ENCODE measurements at regions not wholly inside any gene's neighbourhood (a gene's known extent, or its start where the extent isn't known, plus 50 kb on each side); places are given as distances from the start of the nearest gene placed in this dataset.

DNA sequence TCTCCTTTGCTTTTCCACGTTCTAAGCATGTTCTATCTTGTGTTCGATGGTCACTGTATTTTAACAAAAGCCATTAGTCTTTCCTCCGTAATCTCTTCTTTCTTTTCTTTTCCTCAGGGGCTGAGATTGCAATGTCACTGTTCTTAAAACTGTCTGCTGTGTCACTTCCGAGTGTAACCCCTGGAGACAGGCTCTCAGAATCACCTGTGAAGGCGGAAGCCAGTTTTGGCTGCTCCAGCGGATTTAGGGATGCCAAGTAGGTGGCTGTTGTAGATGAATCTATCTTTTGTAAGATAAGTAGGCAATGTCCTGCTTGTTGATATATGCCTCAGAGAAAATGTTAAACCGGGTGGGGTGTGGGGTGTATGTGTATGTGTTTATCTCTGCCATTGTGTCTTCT is 94.7 kb upstream of the L3MBTL4 start:
- H3K36me3 ChIP-seq (ENCODE audit: control insufficient read depth in 2 of 2, extremely low read depth in 1 of 2, insufficient read depth in 2 of 2, low read length in 2 of 2): no peaks in the 10 kb centered on the region
- H3K4me2 ChIP-seq (ENCODE audit: control insufficient read depth, extremely low read depth, insufficient read depth, low read depth, low read length): no peak overlapping the region
- H3K9ac ChIP-seq (ENCODE audit: control insufficient read depth, extremely low read depth, insufficient read depth, low read length): no peak overlapping the region
- H4K20me1 ChIP-seq (ENCODE audit: control insufficient read depth, extremely low read depth, insufficient read depth, low read length): no peaks in the 10 kb centered on the region
- no peaks in the 10 kb centered on the region for H3K9me1 ChIP-seq (ENCODE audit: control insufficient read depth, extremely low read depth, insufficient read depth, low read length)
- H2AFZ ChIP-seq (ENCODE audit: control insufficient read depth, low read length): no peak overlapping the region
- no peaks in the 10 kb centered on the region for H3K9me3 ChIP-seq (ENCODE audit: control insufficient read depth, low read depth, low read length)
- dilution Hi-C loops (cut with MboI; ENCODE audit: extremely low pct_ligation_motif_present, low sequenced_read_pairs): no loop called here
- DNase-seq (ENCODE audit: low read depth, low spot score): no peak
- H3K79me2 ChIP-seq (ENCODE audit: control insufficient read depth, insufficient read depth, low read length): no peaks in the 10 kb centered on the region
- no peak overlapping the region for H3K4me3 ChIP-seq (ENCODE audit: control insufficient read depth in 2 of 3, extremely low read depth in 1 of 3, insufficient read depth in 2 of 3, low read depth in 1 of 3, low read length in 3 of 3)
- TF ChIP-seq, protein P1, sequence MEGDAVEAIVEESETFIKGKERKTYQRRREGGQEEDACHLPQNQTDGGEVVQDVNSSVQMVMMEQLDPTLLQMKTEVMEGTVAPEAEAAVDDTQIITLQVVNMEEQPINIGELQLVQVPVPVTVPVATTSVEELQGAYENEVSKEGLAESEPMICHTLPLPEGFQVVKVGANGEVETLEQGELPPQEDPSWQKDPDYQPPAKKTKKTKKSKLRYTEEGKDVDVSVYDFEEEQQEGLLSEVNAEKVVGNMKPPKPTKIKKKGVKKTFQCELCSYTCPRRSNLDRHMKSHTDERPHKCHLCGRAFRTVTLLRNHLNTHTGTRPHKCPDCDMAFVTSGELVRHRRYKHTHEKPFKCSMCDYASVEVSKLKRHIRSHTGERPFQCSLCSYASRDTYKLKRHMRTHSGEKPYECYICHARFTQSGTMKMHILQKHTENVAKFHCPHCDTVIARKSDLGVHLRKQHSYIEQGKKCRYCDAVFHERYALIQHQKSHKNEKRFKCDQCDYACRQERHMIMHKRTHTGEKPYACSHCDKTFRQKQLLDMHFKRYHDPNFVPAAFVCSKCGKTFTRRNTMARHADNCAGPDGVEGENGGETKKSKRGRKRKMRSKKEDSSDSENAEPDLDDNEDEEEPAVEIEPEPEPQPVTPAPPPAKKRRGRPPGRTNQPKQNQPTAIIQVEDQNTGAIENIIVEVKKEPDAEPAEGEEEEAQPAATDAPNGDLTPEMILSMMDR (optimal IDR thresholded peaks at IDR 0.05 in 1 of 3, IDR thresholded peaks at IDR 0.05 in 1 of 3, conservative IDR thresholded peaks at IDR 0.05 in 1 of 3; ENCODE audit: extremely low read depth in 1 of 3, insufficient read depth in 2 of 3, low read length in 3 of 3): no peak
- TF ChIP-seq EZH2 (IDR thresholded peaks at IDR 0.05; ENCODE audit: low read length): no peak
- FAIRE-seq: no peak
- no peaks in the 10 kb centered on the region for H3K27me3 ChIP-seq (ENCODE audit: control insufficient read depth, extremely low read depth, insufficient read depth, low read length)
- H3K27ac ChIP-seq (ENCODE audit: control insufficient read depth, insufficient read depth, low read length): no peak overlapping the region
- no peaks in the 10 kb centered on the region for H3K4me1 ChIP-seq (ENCODE audit: control insufficient read depth, extremely low read depth, insufficient read depth, low read length)

DNA sequence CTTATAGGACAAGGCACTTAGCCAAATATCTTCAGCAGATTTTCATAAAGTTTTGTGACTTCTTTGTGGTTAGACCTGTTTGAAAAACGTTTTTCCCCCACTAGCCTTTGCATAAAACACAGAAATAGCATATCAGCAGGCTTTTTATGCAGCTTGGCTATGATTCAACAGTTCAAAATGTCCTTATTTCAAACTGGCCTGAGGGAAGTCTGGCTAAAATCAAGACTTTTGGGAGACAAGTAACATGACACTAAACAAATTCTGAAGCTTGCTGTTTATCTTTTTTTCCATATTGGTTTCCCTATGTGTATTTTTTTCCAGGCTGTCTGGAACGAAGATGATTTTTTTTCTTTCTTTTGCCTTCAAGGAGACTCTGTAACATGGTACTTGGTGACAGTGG is 95.1 kb upstream of the L3MBTL4 start:
- H3K27ac ChIP-seq (ENCODE audit: control insufficient read depth, insufficient read depth, low read length): no peak overlapping the region
- no peaks in the 10 kb centered on the region for H3K36me3 ChIP-seq (ENCODE audit: control insufficient read depth in 2 of 2, extremely low read depth in 1 of 2, insufficient read depth in 2 of 2, low read length in 2 of 2)
- DNase-seq (ENCODE audit: low read depth, low spot score): no peak
- dilution Hi-C loops (cut with MboI; ENCODE audit: extremely low pct_ligation_motif_present, low sequenced_read_pairs): no loop called here
- no peaks in the 10 kb centered on the region for H3K9me1 ChIP-seq (ENCODE audit: control insufficient read depth, extremely low read depth, insufficient read depth, low read length)
- no peaks in the 10 kb centered on the region for H3K79me2 ChIP-seq (ENCODE audit: control insufficient read depth, insufficient read depth, low read length)
- TF ChIP-seq, protein P1 (optimal IDR thresholded peaks at IDR 0.05 in 1 of 3, IDR thresholded peaks at IDR 0.05 in 1 of 3, conservative IDR thresholded peaks at IDR 0.05 in 1 of 3; ENCODE audit: extremely low read depth in 1 of 3, insufficient read depth in 2 of 3, low read length in 3 of 3): no peak
- no peak for TF ChIP-seq EZH2 (IDR thresholded peaks at IDR 0.05; ENCODE audit: low read length)
- no peaks in the 10 kb centered on the region for H3K27me3 ChIP-seq (ENCODE audit: control insufficient read depth, extremely low read depth, insufficient read depth, low read length)
- no peak overlapping the region for H3K4me3 ChIP-seq (ENCODE audit: control insufficient read depth in 2 of 3, extremely low read depth in 1 of 3, insufficient read depth in 2 of 3, low read depth in 1 of 3, low read length in 3 of 3)
- no peaks in the 10 kb centered on the region for H3K4me1 ChIP-seq (ENCODE audit: control insufficient read depth, extremely low read depth, insufficient read depth, low read length)
- no peaks in the 10 kb centered on the region for H3K9me3 ChIP-seq (ENCODE audit: control insufficient read depth, low read depth, low read length)
- no peaks in the 10 kb centered on the region for H4K20me1 ChIP-seq (ENCODE audit: control insufficient read depth, extremely low read depth, insufficient read depth, low read length)
- H3K9ac ChIP-seq (ENCODE audit: control insufficient read depth, extremely low read depth, insufficient read depth, low read length): no peak overlapping the region
- H2AFZ ChIP-seq (ENCODE audit: control insufficient read depth, low read length): no peak overlapping the region
- no peak for FAIRE-seq
- no peak overlapping the region for H3K4me2 ChIP-seq (ENCODE audit: control insufficient read depth, extremely low read depth, insufficient read depth, low read depth, low read length)
